GM12864 (cell line): ENCODE measurements at regions not wholly inside any gene's neighbourhood (a gene's known extent, or its start where the extent isn't known, plus 50 kb on each side); places are given as distances from the start of the nearest gene placed in this dataset.

Experiments used
- DNase-seq: peaks from one replicate; pipeline ENCODE4 v3.0.0-alpha.2; 2011; ENCODE audit warnings: low read depth
- H3K4me3 ChIP-seq: 2 replicates; pipeline ENCODE4 v1.5.1; 2011; ENCODE audit warnings: mild to moderate bottlenecking, low read depth, low read length, control low read depth
- CTCF ChIP-seq: IDR thresholded peaks from 2 replicates; pipeline ENCODE4 v1.5.1; 2011; ENCODE audit warnings: low read depth, mild to moderate bottlenecking, moderate library complexity, low read length, control low read depth, inconsistent platforms; ENCODE audit errors: missing control alignments

- no peak overlapping the region for H3K4me3 ChIP-seq
- no peak for TF ChIP-seq CTCF
- DNase-seq, result no peak
These were observed 79.8 kb downstream of the RHOB start for GRCh38 chr2:20526708-20527107.

GRCh38 chr2:20528713-20529112, 81.8 kb downstream of the RHOB start:
- DNase-seq, result no peak
- TF ChIP-seq CTCF, result no peak

GRCh38 chr2:20530520-20530919, 83.6 kb downstream of the RHOB start:
- no peak for TF ChIP-seq CTCF
- no peak overlapping the region for H3K4me3 ChIP-seq
- DNase-seq, result no peak

More at GRCh38 chr2:20528713-20529112, 81.8 kb downstream of the RHOB start:
- no peak overlapping the region for H3K4me3 ChIP-seq

GRCh38 chr2:20531633-20532262, 84.9 kb downstream of the RHOB start:
- no peak for DNase-seq
- H3K4me3 ChIP-seq, result no peak overlapping the region
- TF ChIP-seq CTCF, result no peak

GRCh38 chr2:20532634-20533437, 86.0 kb downstream of the RHOB start:
- TF ChIP-seq CTCF, result no peak
- no peak overlapping the region for H3K4me3 ChIP-seq
- no peak for DNase-seq

GRCh38 chr2:20533993-20534622, 87.2 kb downstream of the RHOB start:
- H3K4me3 ChIP-seq, result no peak overlapping the region
- no peak for TF ChIP-seq CTCF

More at GRCh38 chr2:20533993-20534622, 87.2 kb downstream of the RHOB start:
- DNase-seq, result no peak
